ENCODE measurements at regions not wholly inside any gene's neighbourhood (a gene's known extent, or its start where the extent isn't known, plus 50 kb on each side); places are given as distances from the start of the nearest gene placed in this dataset.

- no peaks in the 10 kb centered on the region for H3K27me3 Mint-ChIP-seq
- H3K4me1 ChIP-seq (ENCODE audit: insufficient read depth, low read length), result no peaks in the 10 kb centered on the region
- ATAC-seq (ENCODE audit: poor library complexity) (no peak), DNase-seq (no peak)
- intact Hi-C loops (cut with DNase I, micrococcal nuclease), result no loop called here
- no peaks in the 10 kb centered on the region for H3K4me1 Mint-ChIP-seq (ENCODE audit: low read depth)
- no peak overlapping the region for H3K27ac ChIP-seq (ENCODE audit: low read depth in 1 of 2, low read length in 2 of 2)
- CTCF ChIA-PET, result no interaction called here
- H3K4me3 Mint-ChIP-seq, result no peak overlapping the region
- no peak for TF ChIP-seq CTCF (IDR thresholded peaks at IDR 0.05)
- no peaks in the 10 kb centered on the region for H3K27me3 ChIP-seq (ENCODE audit: control insufficient read depth in 1 of 2, insufficient read depth in 2 of 2, low read length in 2 of 2)
- H3K4me3 ChIP-seq (ENCODE audit: low read length), result no peak overlapping the region
- H3K9me3 Mint-ChIP-seq, result no peaks in the 10 kb centered on the region
- POLR2A ChIA-PET, result no interaction called here
- no peaks in the 10 kb centered on the region for H3K36me3 ChIP-seq (ENCODE audit: insufficient read depth, low read length)
- H3K27ac Mint-ChIP-seq, result no peak overlapping the region
- H3K9me3 ChIP-seq (ENCODE audit: control insufficient read depth in 1 of 2, insufficient read depth in 1 of 2, low read length in 2 of 2), result no peaks in the 10 kb centered on the region
- H3K36me3 Mint-ChIP-seq (ENCODE audit: low read depth), result no peaks in the 10 kb centered on the region
Measured at GRCh38 chr6:11486959-11487358, 50.6 kb upstream of the TMEM170B start.

- H3K9me3 Mint-ChIP-seq, result no peaks in the 10 kb centered on the region
- H3K36me3 Mint-ChIP-seq (ENCODE audit: low read depth), result no peaks in the 10 kb centered on the region
- Histone ChIP-seq H3K4me1 (ENCODE audit: insufficient read depth, low read length) (no peaks in the 10 kb centered on the region), H3K9me3 (ENCODE audit: control insufficient read depth in 1 of 2, insufficient read depth in 1 of 2, low read length in 2 of 2) (no peaks in the 10 kb centered on the region), H3K4me3 (ENCODE audit: low read length) (no peak overlapping the region), H3K27ac (ENCODE audit: low read depth in 1 of 2, low read length in 2 of 2) (no peak overlapping the region), H3K27me3 (ENCODE audit: control insufficient read depth in 1 of 2, insufficient read depth in 2 of 2, low read length in 2 of 2) (no peaks in the 10 kb centered on the region), H3K36me3 (ENCODE audit: insufficient read depth, low read length) (no peaks in the 10 kb centered on the region)
- POLR2A ChIA-PET, result no interaction called here
- CTCF ChIA-PET, result no interaction called here
- no peak overlapping the region for H3K4me3 Mint-ChIP-seq
- DNase-seq (no peak), ATAC-seq (ENCODE audit: poor library complexity) (no peak)
- H3K4me1 Mint-ChIP-seq (ENCODE audit: low read depth), result no peaks in the 10 kb centered on the region
- intact Hi-C loops (cut with DNase I, micrococcal nuclease), result no loop called here
- TF ChIP-seq CTCF (IDR thresholded peaks at IDR 0.05), result no peak
- no peaks in the 10 kb centered on the region for H3K27me3 Mint-ChIP-seq
- no peak overlapping the region for H3K27ac Mint-ChIP-seq
Measured at GRCh38 chr6:11486486-11486885, 51.1 kb upstream of the TMEM170B start.

- no peak for TF ChIP-seq CTCF (IDR thresholded peaks at IDR 0.05)
- Mint-ChIP-seq H3K4me3 (no peak overlapping the region), H3K27ac (no peak overlapping the region), H3K4me1 (ENCODE audit: low read depth) (no peaks in the 10 kb centered on the region), H3K9me3 (no peaks in the 10 kb centered on the region), H3K36me3 (ENCODE audit: low read depth) (no peaks in the 10 kb centered on the region), H3K27me3 (no peaks in the 10 kb centered on the region)
- Histone ChIP-seq H3K9me3 (ENCODE audit: control insufficient read depth in 1 of 2, insufficient read depth in 1 of 2, low read length in 2 of 2) (no peaks in the 10 kb centered on the region), H3K36me3 (ENCODE audit: insufficient read depth, low read length) (no peaks in the 10 kb centered on the region), H3K4me1 (ENCODE audit: insufficient read depth, low read length) (no peaks in the 10 kb centered on the region), H3K27ac (ENCODE audit: low read depth in 1 of 2, low read length in 2 of 2) (no peak overlapping the region), H3K27me3 (ENCODE audit: control insufficient read depth in 1 of 2, insufficient read depth in 2 of 2, low read length in 2 of 2) (no peaks in the 10 kb centered on the region), H3K4me3 (ENCODE audit: low read length) (no peak overlapping the region)
- POLR2A ChIA-PET, result no interaction called here
- DNase-seq (no peak), ATAC-seq (ENCODE audit: poor library complexity) (no peak)
- CTCF ChIA-PET, result interaction anchor here (0.7 kb wide), 1 partner anchor 270 kb away, joined by 4 read pairs; no protein-coding TSS in a partner anchor
- intact Hi-C loops (cut with DNase I, micrococcal nuclease), result no loop called here
Measured at GRCh38 chr6:11486051-11486450, 51.5 kb upstream of the TMEM170B start.
